HFFc6 (cell line): ENCODE measurements at regions not wholly inside any gene's neighbourhood (a gene's known extent, or its start where the extent isn't known, plus 50 kb on each side); places are given as distances from the start of the nearest gene placed in this dataset.

Experiments used
- DNase-seq: peaks from one replicate; pipeline ENCODE4 v3.0.0-alpha.2; 2018
- H3K27ac Mint-ChIP-seq: 2 replicates; pipeline ENCODE4 v1.8.0; 2020; ENCODE audit warnings: mild to moderate bottlenecking, mixed read lengths
- H3K27me3 Mint-ChIP-seq: 2 replicates; pipeline ENCODE4 v1.8.0; 2021; ENCODE audit warnings: mild to moderate bottlenecking, moderate library complexity, mixed read lengths; ENCODE audit not compliant: insufficient read depth
- H3K36me3 Mint-ChIP-seq: 2 replicates; pipeline ENCODE4 v1.8.0; 2021; ENCODE audit warnings: low read depth, mixed read lengths
- H3K4me1 Mint-ChIP-seq: 2 replicates; pipeline ENCODE4 v1.8.0; 2020; ENCODE audit warnings: low read depth, mixed read lengths
- H3K4me3 Mint-ChIP-seq: 2 replicates; pipeline ENCODE4 v1.8.0; 2020; ENCODE audit warnings: mild to moderate bottlenecking, moderate library complexity, mixed read lengths
- H3K9me3 Mint-ChIP-seq: 2 replicates; pipeline ENCODE4 v1.8.0; 2020; ENCODE audit warnings: mild to moderate bottlenecking, mixed read lengths
- TF ChIP-seq, protein P1 (sequence below): fragments of 200-600 bp; sonication (generic); IDR thresholded peaks from 2 replicates; pipeline ENCODE4 v1.5.0; 2021; ENCODE audit warnings: antibody characterized with exemption, mild to moderate bottlenecking

DNA sequence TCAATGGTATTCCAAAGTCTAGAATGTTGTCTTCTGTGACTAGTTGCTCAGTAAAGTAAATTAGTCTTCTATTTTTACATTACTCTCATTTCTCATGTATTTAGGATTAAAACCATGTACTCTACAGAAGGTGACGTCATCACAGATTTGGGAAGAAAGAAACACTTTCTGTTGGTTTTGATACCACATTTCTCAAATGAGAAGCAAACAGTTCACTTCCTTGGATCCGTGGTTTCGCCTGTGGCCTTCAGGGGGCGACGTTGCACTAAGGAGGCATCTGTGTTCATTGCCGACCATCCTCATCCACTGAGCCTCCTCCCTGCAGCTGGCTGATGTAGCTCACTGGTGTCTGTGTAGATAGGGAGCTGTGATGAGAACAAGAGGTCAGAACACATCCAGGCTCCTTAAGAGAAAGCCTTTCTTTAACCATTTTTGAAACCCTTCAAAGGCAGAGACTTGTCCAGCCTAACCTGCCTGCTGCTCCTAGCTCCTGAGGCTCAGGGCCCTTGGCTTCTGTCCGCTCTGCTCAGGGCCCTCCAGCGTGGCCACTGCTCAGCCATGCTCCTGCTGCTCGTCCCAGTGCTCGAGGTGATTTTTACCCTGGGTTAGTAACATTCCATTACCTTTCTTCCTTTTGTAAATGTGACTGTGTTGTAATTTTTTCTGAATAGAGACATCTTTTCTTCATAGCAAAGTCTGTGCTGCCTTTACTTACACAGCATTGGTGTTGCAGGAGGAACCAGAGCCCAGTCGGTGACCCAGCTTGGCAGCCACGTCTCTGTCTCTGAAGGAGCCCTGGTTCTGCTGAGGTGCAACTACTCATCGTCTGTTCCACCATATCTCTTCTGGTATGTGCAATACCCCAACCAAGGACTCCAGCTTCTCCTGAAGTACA, 220.6 kb upstream of the OR4E1 start:
- peaks cover 28% of the 10 kb centered on the region for H3K9me3 Mint-ChIP-seq
- H3K36me3 Mint-ChIP-seq = no peaks in the 10 kb centered on the region
- no peaks in the 10 kb centered on the region for H3K27me3 Mint-ChIP-seq
- DNase-seq = no peak
- TF ChIP-seq, protein P1, sequence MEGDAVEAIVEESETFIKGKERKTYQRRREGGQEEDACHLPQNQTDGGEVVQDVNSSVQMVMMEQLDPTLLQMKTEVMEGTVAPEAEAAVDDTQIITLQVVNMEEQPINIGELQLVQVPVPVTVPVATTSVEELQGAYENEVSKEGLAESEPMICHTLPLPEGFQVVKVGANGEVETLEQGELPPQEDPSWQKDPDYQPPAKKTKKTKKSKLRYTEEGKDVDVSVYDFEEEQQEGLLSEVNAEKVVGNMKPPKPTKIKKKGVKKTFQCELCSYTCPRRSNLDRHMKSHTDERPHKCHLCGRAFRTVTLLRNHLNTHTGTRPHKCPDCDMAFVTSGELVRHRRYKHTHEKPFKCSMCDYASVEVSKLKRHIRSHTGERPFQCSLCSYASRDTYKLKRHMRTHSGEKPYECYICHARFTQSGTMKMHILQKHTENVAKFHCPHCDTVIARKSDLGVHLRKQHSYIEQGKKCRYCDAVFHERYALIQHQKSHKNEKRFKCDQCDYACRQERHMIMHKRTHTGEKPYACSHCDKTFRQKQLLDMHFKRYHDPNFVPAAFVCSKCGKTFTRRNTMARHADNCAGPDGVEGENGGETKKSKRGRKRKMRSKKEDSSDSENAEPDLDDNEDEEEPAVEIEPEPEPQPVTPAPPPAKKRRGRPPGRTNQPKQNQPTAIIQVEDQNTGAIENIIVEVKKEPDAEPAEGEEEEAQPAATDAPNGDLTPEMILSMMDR = no peak
- H3K4me1 Mint-ChIP-seq = no peaks in the 10 kb centered on the region
- no peak overlapping the region for H3K4me3 Mint-ChIP-seq
- H3K27ac Mint-ChIP-seq = no peak overlapping the region

DNA sequence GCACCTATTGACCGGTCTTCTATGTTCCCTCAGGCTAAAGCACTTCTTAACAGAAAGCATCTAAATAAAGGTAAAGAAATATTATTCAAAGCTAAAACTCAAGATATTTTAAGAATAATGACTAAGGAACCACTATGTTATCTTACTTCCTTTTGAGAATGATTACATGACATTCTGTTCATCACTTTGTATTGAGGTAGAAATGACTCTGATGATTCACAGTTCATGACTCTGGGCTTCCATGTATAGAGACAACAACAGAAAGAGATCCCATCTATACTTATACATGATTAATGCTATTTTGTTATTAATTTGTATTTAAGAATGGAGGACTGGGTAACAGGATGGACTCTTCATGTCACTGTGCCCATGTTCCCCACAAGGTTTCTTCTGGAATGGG, 218.3 kb upstream of the OR4E1 start:
- H3K4me1 Mint-ChIP-seq = no peaks in the 10 kb centered on the region
- TF ChIP-seq, protein P1 = no peak
- H3K9me3 Mint-ChIP-seq = peaks cover 42% of the 10 kb centered on the region
- no peak overlapping the region for H3K27ac Mint-ChIP-seq
- no peaks in the 10 kb centered on the region for H3K27me3 Mint-ChIP-seq
- DNase-seq = no peak
- H3K36me3 Mint-ChIP-seq = no peaks in the 10 kb centered on the region
- H3K4me3 Mint-ChIP-seq = no peak overlapping the region

DNA sequence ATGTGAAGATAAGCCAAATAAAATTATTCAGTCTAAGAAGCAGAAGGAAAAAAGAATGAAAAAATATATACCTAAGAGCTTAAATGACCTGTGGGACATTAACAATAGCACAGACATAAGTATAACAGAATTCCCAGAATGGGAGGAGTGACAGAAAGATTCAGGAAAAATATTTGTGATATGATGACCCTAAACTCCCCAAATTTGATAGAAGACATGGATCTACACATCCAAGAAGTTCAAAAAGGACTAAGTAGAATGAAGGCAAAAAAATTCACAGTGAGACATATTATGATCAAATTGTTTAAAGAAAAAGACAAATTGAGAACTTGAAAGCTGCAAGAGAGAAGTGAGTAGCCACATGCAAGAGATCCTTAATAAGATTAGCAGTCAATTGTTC, 211.4 kb upstream of the OR4E1 start:
- H3K27me3 Mint-ChIP-seq = no peaks in the 10 kb centered on the region
- H3K4me3 Mint-ChIP-seq = no peak overlapping the region
- TF ChIP-seq, protein P1 = no peak
- no peak overlapping the region for H3K27ac Mint-ChIP-seq
- H3K4me1 Mint-ChIP-seq = no peaks in the 10 kb centered on the region
- peaks cover 36% of the 10 kb centered on the region for H3K9me3 Mint-ChIP-seq
- DNase-seq = no peak
- no peaks in the 10 kb centered on the region for H3K36me3 Mint-ChIP-seq

DNA sequence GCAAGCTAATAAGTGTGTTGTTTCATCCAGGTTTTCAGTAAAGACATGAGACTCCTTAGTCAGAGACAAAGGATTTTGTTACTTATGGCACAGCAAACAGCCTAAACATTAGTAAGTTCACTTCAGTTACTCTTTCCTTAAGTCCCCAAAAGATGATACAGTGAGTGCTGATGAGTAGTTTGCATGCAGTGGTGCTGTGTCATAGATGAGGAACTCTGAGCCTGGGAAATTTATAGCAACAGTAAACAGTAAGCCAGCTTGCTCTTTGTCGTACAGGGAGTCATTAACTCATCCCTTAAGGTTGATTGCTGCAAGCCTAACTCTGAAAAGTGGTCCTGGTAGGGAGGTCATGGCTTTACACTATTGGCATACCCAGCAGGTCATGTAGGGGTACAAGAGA, 208.6 kb upstream of the OR4E1 start:
- H3K4me1 Mint-ChIP-seq = no peaks in the 10 kb centered on the region
- H3K9me3 Mint-ChIP-seq = peaks cover 34% of the 10 kb centered on the region
- no peak for DNase-seq
- H3K36me3 Mint-ChIP-seq = no peaks in the 10 kb centered on the region
- no peak overlapping the region for H3K27ac Mint-ChIP-seq
- H3K4me3 Mint-ChIP-seq = no peak overlapping the region
- no peaks in the 10 kb centered on the region for H3K27me3 Mint-ChIP-seq
- TF ChIP-seq, protein P1 = no peak

DNA sequence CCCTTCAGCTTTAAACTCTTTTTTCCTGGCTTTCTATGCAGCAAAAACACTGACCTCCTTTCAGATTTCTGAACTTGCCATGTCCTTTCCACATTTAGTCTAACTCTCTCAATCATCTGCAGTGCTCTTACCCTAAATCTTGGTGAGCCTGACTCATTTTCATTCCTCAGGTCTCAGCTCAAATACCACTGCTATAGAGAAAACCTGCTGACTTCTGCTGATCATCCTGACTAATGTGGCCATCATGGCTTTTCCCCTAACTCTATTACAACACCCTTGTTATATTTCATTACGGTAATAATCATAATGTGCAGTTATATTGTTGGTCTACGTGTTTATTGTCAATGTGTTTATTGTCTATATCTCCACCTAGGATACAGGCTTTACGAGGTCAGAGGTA, 207.3 kb upstream of the OR4E1 start:
- Mint-ChIP-seq H3K4me3 (no peak overlapping the region), H3K27me3 (no peaks in the 10 kb centered on the region), H3K36me3 (no peaks in the 10 kb centered on the region), H3K9me3 (peaks cover 33% of the 10 kb centered on the region), H3K4me1 (no peaks in the 10 kb centered on the region), H3K27ac (no peak overlapping the region)
- TF ChIP-seq, protein P1 = no peak
- DNase-seq = no peak
